Ovary (tissue), 3 donors: ENCODE measurements at regions not wholly inside any gene's neighbourhood (a gene's known extent, or its start where the extent isn't known, plus 50 kb on each side); places are given as distances from the start of the nearest gene placed in this dataset.

Experiments used
- CTCF ChIP-seq, 3 donors: fragments of 450-650 bp in 2 of 3; fragments of 200-600 bp in 1 of 3; IDR thresholded peaks; one replicate each; pipeline versions ENCODE4 v1.5.1 to v1.8.0; 2016 to 2022; ENCODE audit warnings: antibody characterized with exemption in 3 of 3, mild to moderate bottlenecking in 1 of 3
- EP300 ChIP-seq: sonication (generic); formaldehyde crosslinking; IDR thresholded peaks from one replicate; pipeline ENCODE4 v1.6.1; 2017; ENCODE audit warnings: antibody characterized with exemption
- POLR2A ChIP-seq: fragments of 450-650 bp; IDR thresholded peaks from one replicate; pipeline ENCODE4 v1.6.1; 2017; ENCODE audit warnings: antibody characterized with exemption, mild to moderate bottlenecking, moderate library complexity
- donor health status: DM: no; HTN: no; CAD: no.

DNA sequence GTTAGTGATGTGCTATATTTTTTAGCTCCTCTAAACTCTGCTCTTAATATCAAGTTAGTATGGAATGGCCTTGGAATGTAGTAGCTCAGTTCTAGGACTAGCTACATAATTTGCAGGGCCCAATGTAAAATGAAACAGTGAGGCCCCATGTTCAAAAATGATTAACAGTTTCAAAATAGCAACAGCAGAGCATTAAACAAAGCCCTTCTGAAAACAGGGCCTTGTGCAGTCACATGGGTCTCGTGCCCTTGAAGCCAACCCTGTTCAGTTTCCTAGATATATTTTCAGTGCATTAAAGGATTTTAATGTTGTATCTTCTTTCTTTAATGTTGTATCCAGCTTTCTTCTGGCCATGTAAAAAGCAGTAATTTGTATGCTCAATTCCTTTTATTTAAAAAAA, 82.1 kb downstream of the TASL start:
- no peak for TF ChIP-seq CTCF (IDR thresholded peaks at IDR 0.05)
- TF ChIP-seq POLR2A, result no peak
- TF ChIP-seq EP300, result no peak
